GM12892 (cell line): ENCODE measurements at regions not wholly inside any gene's neighbourhood (a gene's known extent, or its start where the extent isn't known, plus 50 kb on each side); places are given as distances from the start of the nearest gene placed in this dataset.

ENCODE experiments used
- POLR2A ChIP-seq: IDR thresholded peaks from 2 replicates; pipeline ENCODE4 v1.6.1; 2011; ENCODE audit warnings: low read depth, low read length, control low read depth
- POLR2AphosphoS5 ChIP-seq: IDR thresholded peaks from 2 replicates; pipeline ENCODE4 v1.6.1; 2011; ENCODE audit warnings: low read depth, low read length, control low read depth
- TAF1 ChIP-seq: IDR thresholded peaks from 2 replicates; pipeline ENCODE4 v1.6.1; 2011; ENCODE audit warnings: low read depth, mild to moderate bottlenecking, control low read depth, low read length, borderline replicate concordance

DNA sequence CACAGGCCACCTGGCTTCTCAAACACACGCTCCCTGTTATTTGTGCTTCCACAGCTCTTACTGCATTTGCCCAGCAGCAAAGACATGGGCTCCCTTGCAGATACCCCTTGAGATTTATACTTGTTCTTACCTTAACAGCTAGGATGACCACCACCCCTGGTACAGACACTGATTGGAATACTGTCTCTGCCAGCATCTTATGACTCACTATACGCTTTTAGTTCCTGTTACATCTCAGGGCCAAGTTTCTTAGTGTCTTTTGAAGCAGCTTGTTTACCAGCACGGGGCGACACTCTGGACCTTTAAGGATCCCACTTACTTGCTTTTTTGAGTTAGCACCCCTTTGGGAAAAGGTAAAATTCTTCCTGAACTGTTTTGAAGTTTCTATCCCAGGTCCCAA lies 874.8 kb downstream of the KCNT2 start:
- no peak for TF ChIP-seq POLR2A
- no peak for TF ChIP-seq POLR2AphosphoS5
- no peak for TF ChIP-seq TAF1
